HL-60/S4 treated with retinoic acid at 250 ng/mL for 4 days and 3 days (cell line): ENCODE measurements at regions not wholly inside any gene's neighbourhood (a gene's known extent, or its start where the extent isn't known, plus 50 kb on each side); places are given as distances from the start of the nearest gene placed in this dataset.
"Not testable (repeated sequence)": the region's sequence is repeated elsewhere in the genome, so short reads cannot be mapped to it uniquely, and the experiment has no call there.

Experiments
- in situ Hi-C: fragments of 300-500 bp; cut with MboI; formaldehyde crosslinking; loops from 2 replicates; pipeline ENCODE4 v1.7.0; 2022; ENCODE audit warnings: low sequenced_read_pairs

- in situ Hi-C loops, result no loop called here
Observed at GRCh38 chr2:175308005-175308404, 126.5 kb upstream of the ATP5MC3 start.

GRCh38 chr2:175304541-175304940 lies 123.0 kb upstream of the ATP5MC3 start:
- in situ Hi-C loops, result no loop called here

- in situ Hi-C loops, result loop anchor here (25.0 kb wide), 1 partner anchor 581 kb away; no protein-coding TSS in a partner anchor
Observed at GRCh38 chr2:175293776-175294175, 112.3 kb upstream of the ATP5MC3 start.

GRCh38 chr2:175293195-175293594 lies 111.7 kb upstream of the ATP5MC3 start:
- in situ Hi-C loops, result loop anchor here (25.0 kb wide), 1 partner anchor 581 kb away; no protein-coding TSS in a partner anchor

GRCh38 chr2:175282886-175283285 lies 101.4 kb upstream of the ATP5MC3 start:
- in situ Hi-C loops, result loop anchor here (25.0 kb wide), 1 partner anchor 571 kb away; no protein-coding TSS in a partner anchor

- in situ Hi-C loops, result loop anchor here (25.0 kb wide), 1 partner anchor 570 kb away; no protein-coding TSS in a partner anchor
Observed at GRCh38 chr2:175282300-175282699, 100.8 kb upstream of the ATP5MC3 start.

GRCh38 chr2:175277772-175278171 lies 96.3 kb upstream of the ATP5MC3 start:
- in situ Hi-C loops, result loop anchor here (25.0 kb wide), 1 partner anchor 565 kb away; no protein-coding TSS in a partner anchor

GRCh38 chr2:175275539-175275938 lies 94.0 kb upstream of the ATP5MC3 start:
- in situ Hi-C loops, result loop anchor here (25.0 kb wide), 1 partner anchor 563 kb away; no protein-coding TSS in a partner anchor

GRCh38 chr2:175259164-175259563 lies 77.7 kb upstream of the ATP5MC3 start:
- in situ Hi-C loops, result no loop called here

GRCh38 chr2:175256806-175257585 lies 75.5 kb upstream of the ATP5MC3 start:
- in situ Hi-C loops, result no loop called here

- in situ Hi-C loops, result not testable (repeated sequence)
Observed at GRCh38 chr2:175256391-175256790, 74.9 kb upstream of the ATP5MC3 start.

GRCh38 chr2:175253871-175254270 lies 72.4 kb upstream of the ATP5MC3 start:
- in situ Hi-C loops, result no loop called here

GRCh38 chr2:175251425-175252041 lies 70.0 kb upstream of the ATP5MC3 start:
- in situ Hi-C loops, result no loop called here

- in situ Hi-C loops, result no loop called here
Observed at GRCh38 chr2:175247159-175247558, 65.6 kb upstream of the ATP5MC3 start.

GRCh38 chr2:175244697-175245096 lies 63.2 kb upstream of the ATP5MC3 start:
- in situ Hi-C loops, result no loop called here

GRCh38 chr2:175241691-175242090 lies 60.2 kb upstream of the ATP5MC3 start:
- in situ Hi-C loops, result no loop called here

GRCh38 chr2:175240033-175240432 lies 58.5 kb upstream of the ATP5MC3 start:
- in situ Hi-C loops, result not testable (repeated sequence)

- in situ Hi-C loops, result no loop called here
Observed at GRCh38 chr2:175236930-175237329, 55.4 kb upstream of the ATP5MC3 start.

- in situ Hi-C loops, result no loop called here
Observed at GRCh38 chr2:175234650-175235049, 53.1 kb upstream of the ATP5MC3 start.

- in situ Hi-C loops, result no loop called here
Observed at GRCh38 chr2:175234153-175234552, 52.6 kb upstream of the ATP5MC3 start.

- in situ Hi-C loops, result no loop called here
Observed at GRCh38 chr2:175233135-175233719, 51.7 kb upstream of the ATP5MC3 start.
